GM12878 (cell line): ENCODE measurements at regions not wholly inside any gene's neighbourhood (a gene's known extent, or its start where the extent isn't known, plus 50 kb on each side); places are given as distances from the start of the nearest gene placed in this dataset.

Experiments used
- MTA3 ChIP-seq: IDR thresholded peaks from 2 replicates; pipeline ENCODE4 v1.6.1; 2012; ENCODE audit warnings: low read length, inconsistent platforms, borderline replicate concordance
- WRNIP1 ChIP-seq: IDR thresholded peaks from 2 replicates; pipeline ENCODE4 v1.6.1; 2011; ENCODE audit warnings: low read depth, low read length, improper control_type of control experiment, borderline replicate concordance

GRCh38 chr5:86709157-86709881 lies 91.6 kb downstream of the COX7C start:
- TF ChIP-seq MTA3 (no peak), WRNIP1 (no peak)
